Transverse colon (tissue), 3 donors: ENCODE measurements at regions not wholly inside any gene's neighbourhood (a gene's known extent, or its start where the extent isn't known, plus 50 kb on each side); places are given as distances from the start of the nearest gene placed in this dataset.

Source experiments
- CTCF ChIP-seq, 5 experiments: fragments of 200-600 bp in 3 of 5; fragments of 450-650 bp in 2 of 5; sonication (generic) in 3 of 5; IDR thresholded peaks; 1 replicate in 2 of 5; 2 replicates in 3 of 5; pipeline ENCODE4 v1.5.1; 2016 to 2017; ENCODE audit warnings: antibody characterized with exemption in 5 of 5, inconsistent platforms in 3 of 5, mild to moderate bottlenecking in 2 of 5, moderate library complexity in 1 of 5
- POLR2A ChIP-seq: fragments of 450-650 bp; IDR thresholded peaks from one replicate; pipeline ENCODE4 v1.6.1; 2016; ENCODE audit warnings: antibody characterized with exemption, mild to moderate bottlenecking, moderate library complexity

- TF ChIP-seq POLR2A (no peak), CTCF (IDR thresholded peaks at IDR 0.05) (no peak)
Observed at GRCh38 chr4:42789041-42789567, 103.4 kb upstream of the GRXCR1 start.
